Brain microvascular endothelial cell (primary cell): ENCODE measurements at regions not wholly inside any gene's neighbourhood (a gene's known extent, or its start where the extent isn't known, plus 50 kb on each side); places are given as distances from the start of the nearest gene placed in this dataset.

Source experiments
- DNase-seq: peaks from one replicate; pipeline ENCODE4 v3.0.0-alpha.2; 2020
- H3K27ac ChIP-seq: fragments of 250-450 bp; sonication (Bioruptor Pico); 2 replicates; pipeline ENCODE4 v1.5.1; 2020; ENCODE audit warnings: mild to moderate bottlenecking, moderate library complexity
- H3K27me3 ChIP-seq: fragments of 250-450 bp; sonication (Bioruptor Pico); replicated peaks from 2 replicates; pipeline ENCODE4 v1.5.1; 2020; ENCODE audit warnings: mild to moderate bottlenecking
- H3K36me3 ChIP-seq: fragments of 250-450 bp; sonication (Bioruptor Pico); replicated peaks from 2 replicates; pipeline ENCODE4 v1.5.1; 2020; ENCODE audit warnings: mild to moderate bottlenecking
- H3K4me3 ChIP-seq: 2 replicates; pipeline ENCODE4 v1.5.1; 2011; ENCODE audit warnings: low read depth, mild to moderate bottlenecking, control low read depth, low read length, moderate library complexity
- in situ Hi-C: cut with HindIII; loops from 2 replicates; pipeline ENCODE4 v1.10.0; 2017; ENCODE audit warnings: low sequenced_read_pairs, low pct_ligation_motif_present
- TF ChIP-seq, protein P1 (sequence below): IDR thresholded peaks from 2 replicates; pipeline ENCODE4 v1.5.1; 2011; ENCODE audit warnings: low read depth, mild to moderate bottlenecking, moderate library complexity, low read length, control low read depth, inconsistent platforms; ENCODE audit errors: missing control alignments

GRCh38 chr11:129625930-129626329 lies 189.7 kb upstream of the TMEM45B start:
- Histone ChIP-seq H3K36me3 (no peaks in the 10 kb centered on the region), H3K27ac (no peak overlapping the region), H3K27me3 (no peaks in the 10 kb centered on the region), H3K4me3 (no peak overlapping the region)
- in situ Hi-C loops, result no loop called here
- DNase-seq, result no peak
- TF ChIP-seq, protein P1, sequence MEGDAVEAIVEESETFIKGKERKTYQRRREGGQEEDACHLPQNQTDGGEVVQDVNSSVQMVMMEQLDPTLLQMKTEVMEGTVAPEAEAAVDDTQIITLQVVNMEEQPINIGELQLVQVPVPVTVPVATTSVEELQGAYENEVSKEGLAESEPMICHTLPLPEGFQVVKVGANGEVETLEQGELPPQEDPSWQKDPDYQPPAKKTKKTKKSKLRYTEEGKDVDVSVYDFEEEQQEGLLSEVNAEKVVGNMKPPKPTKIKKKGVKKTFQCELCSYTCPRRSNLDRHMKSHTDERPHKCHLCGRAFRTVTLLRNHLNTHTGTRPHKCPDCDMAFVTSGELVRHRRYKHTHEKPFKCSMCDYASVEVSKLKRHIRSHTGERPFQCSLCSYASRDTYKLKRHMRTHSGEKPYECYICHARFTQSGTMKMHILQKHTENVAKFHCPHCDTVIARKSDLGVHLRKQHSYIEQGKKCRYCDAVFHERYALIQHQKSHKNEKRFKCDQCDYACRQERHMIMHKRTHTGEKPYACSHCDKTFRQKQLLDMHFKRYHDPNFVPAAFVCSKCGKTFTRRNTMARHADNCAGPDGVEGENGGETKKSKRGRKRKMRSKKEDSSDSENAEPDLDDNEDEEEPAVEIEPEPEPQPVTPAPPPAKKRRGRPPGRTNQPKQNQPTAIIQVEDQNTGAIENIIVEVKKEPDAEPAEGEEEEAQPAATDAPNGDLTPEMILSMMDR, result no peak

DNA sequence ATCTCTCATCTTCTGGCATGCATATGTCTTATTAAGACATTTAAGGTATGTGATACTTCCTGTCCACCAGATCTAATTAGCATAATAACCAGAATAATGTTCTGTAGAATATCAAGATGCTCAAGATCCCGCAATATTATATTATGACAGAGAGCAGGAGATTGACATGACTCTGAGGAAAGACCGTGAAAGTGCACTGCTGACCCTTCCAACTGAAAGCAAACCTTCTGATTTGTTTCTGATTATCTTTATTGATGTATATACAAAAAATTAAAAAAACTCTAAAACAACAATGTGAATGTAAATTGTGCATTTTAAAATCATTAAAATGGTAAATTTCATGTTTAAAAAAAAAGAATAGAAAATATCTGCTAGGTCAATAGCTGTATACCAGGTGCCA lies 184.4 kb upstream of the TMEM45B start:
- TF ChIP-seq, protein P1, result no peak
- Histone ChIP-seq H3K4me3 (no peak overlapping the region), H3K27ac (no peak overlapping the region), H3K27me3 (no peaks in the 10 kb centered on the region), H3K36me3 (no peaks in the 10 kb centered on the region)
- DNase-seq, result no peak
- in situ Hi-C loops, result no loop called here

DNA sequence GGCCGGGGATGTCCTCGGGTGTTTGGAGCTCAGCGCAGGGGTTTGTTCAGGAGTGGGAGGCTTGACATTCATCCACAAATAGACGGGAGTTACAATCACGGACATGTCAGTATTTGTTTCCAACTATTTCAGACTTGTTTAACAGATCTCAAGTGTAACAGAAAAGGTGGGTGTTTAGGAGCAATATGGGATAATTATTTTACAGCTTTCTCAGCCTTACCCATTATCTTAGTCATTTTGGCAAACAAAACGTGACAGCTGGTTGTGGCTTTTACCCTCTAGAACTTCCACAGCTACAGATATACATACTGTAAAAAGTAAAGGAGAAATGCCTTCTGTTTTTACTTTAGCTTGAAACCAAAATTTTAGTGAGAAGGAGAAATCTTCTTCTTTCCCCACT lies 178.7 kb upstream of the TMEM45B start:
- DNase-seq, result no peak
- H3K36me3 ChIP-seq, result no peaks in the 10 kb centered on the region
- no peak overlapping the region for H3K4me3 ChIP-seq
- in situ Hi-C loops, result no loop called here
- TF ChIP-seq, protein P1, result no peak
- H3K27ac ChIP-seq, result no peak overlapping the region
- no peaks in the 10 kb centered on the region for H3K27me3 ChIP-seq

- peak; percentile 20 for DNase-seq
- no peaks in the 10 kb centered on the region for H3K27me3 ChIP-seq
- TF ChIP-seq, protein P1, result no peak
- in situ Hi-C loops, result no loop called here
- H3K27ac ChIP-seq, result no peak overlapping the region
- no peak overlapping the region for H3K4me3 ChIP-seq
- no peaks in the 10 kb centered on the region for H3K36me3 ChIP-seq
Observed at GRCh38 chr11:129637473-129637872, 178.2 kb upstream of the TMEM45B start.

GRCh38 chr11:129637983-129638776 lies 177.5 kb upstream of the TMEM45B start:
- in situ Hi-C loops, result no loop called here
- TF ChIP-seq, protein P1, result no peak
- Histone ChIP-seq H3K4me3 (no peak overlapping the region), H3K27ac (no peak overlapping the region), H3K27me3 (no peaks in the 10 kb centered on the region), H3K36me3 (no peaks in the 10 kb centered on the region)
- no peak for DNase-seq

DNA sequence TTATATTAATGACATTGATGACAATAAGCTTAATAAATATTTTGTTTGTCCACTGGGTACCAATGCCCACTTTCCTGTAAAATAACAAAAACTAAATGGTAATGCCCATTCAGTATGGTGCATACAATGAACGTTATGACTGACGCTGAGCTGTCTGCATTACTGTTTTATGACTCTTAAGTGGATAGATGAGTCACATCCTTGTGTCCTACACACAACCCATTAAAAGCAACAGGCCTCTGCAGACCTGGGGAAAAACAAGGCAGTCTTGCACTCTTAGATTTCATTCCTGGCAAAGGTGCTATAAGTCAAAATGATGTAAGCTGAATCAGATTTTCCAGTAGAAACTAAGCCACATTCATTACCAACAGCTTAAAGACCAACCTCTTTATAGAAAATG lies 176.3 kb upstream of the TMEM45B start:
- no peaks in the 10 kb centered on the region for H3K27me3 ChIP-seq
- peak overlapping the region; percentile 72 for H3K27ac ChIP-seq
- peak; percentile 94 for DNase-seq

More for the DNA sequence above, 176.3 kb upstream of the TMEM45B start:
- TF ChIP-seq, protein P1, result no peak
- H3K36me3 ChIP-seq, result no peaks in the 10 kb centered on the region
- H3K4me3 ChIP-seq, result no peak overlapping the region
- in situ Hi-C loops, result no loop called here
